Osteoblast (primary cell): ENCODE measurements at regions not wholly inside any gene's neighbourhood (a gene's known extent, or its start where the extent isn't known, plus 50 kb on each side); places are given as distances from the start of the nearest gene placed in this dataset.

Experiments used
- DNase-seq: peaks from one replicate; pipeline ENCODE4 v3.0.0; 2011; ENCODE audit warnings: low spot score, mixed read lengths; ENCODE audit not compliant: insufficient read length; ENCODE audit errors: missing footprints
- H2AFZ ChIP-seq: 2 replicates; pipeline ENCODE4 v1.6.0; 2011; ENCODE audit warnings: mild to moderate bottlenecking, low read length
- H3K27ac ChIP-seq: 2 replicates; pipeline ENCODE4 v1.5.1; 2011; ENCODE audit warnings: mild to moderate bottlenecking, low read depth, low read length, moderate library complexity
- H3K27me3 ChIP-seq: 2 replicates; pipeline ENCODE4 v1.6.0; 2012; ENCODE audit warnings: mild to moderate bottlenecking, control low read depth, inconsistent platforms, low read length, moderate library complexity; ENCODE audit not compliant: insufficient read depth
- H3K36me3 ChIP-seq: 2 replicates; pipeline ENCODE4 v1.5.1; 2011; ENCODE audit warnings: mild to moderate bottlenecking, low read length, control low read depth, moderate library complexity; ENCODE audit not compliant: insufficient read depth
- H3K4me1 ChIP-seq: 2 replicates; pipeline ENCODE4 v1.5.1; 2011; ENCODE audit warnings: mild to moderate bottlenecking, low read length, control low read depth, moderate library complexity; ENCODE audit not compliant: insufficient read depth
- H3K4me2 ChIP-seq: 2 replicates; pipeline ENCODE4 v1.6.0; 2011; ENCODE audit warnings: mild to moderate bottlenecking, low read length; ENCODE audit not compliant: insufficient read depth
- H3K4me3 ChIP-seq: fragments of 200-600 bp; sonication (generic); 3 replicates; pipeline ENCODE4 v1.5.1; 2012; ENCODE audit warnings: mild to moderate bottlenecking, low read length, inconsistent platforms; ENCODE audit not compliant: insufficient read depth
- H3K79me2 ChIP-seq: 2 replicates; pipeline ENCODE4 v1.6.0; 2012; ENCODE audit warnings: mild to moderate bottlenecking, low read length, control low read depth, inconsistent platforms; ENCODE audit not compliant: insufficient read depth
- H3K9me3 ChIP-seq: 2 replicates; pipeline ENCODE4 v1.5.1; 2011; ENCODE audit warnings: low read depth, low read length, control low read depth
- H4K20me1 ChIP-seq: 2 replicates; pipeline ENCODE4 v1.6.0; 2012; ENCODE audit warnings: mild to moderate bottlenecking, low read length, control low read depth; ENCODE audit not compliant: insufficient read depth
- CTCF ChIP-seq: IDR thresholded peaks from 2 replicates; pipeline ENCODE4 v1.5.1; 2011; ENCODE audit warnings: mild to moderate bottlenecking, low read depth, low read length, moderate library complexity; ENCODE audit errors: extremely low read depth

GRCh38 chr5:128667751-128668150 is 129.7 kb upstream of the FBN2 start:
- no peaks in the 10 kb centered on the region for H3K27me3 ChIP-seq
- H4K20me1 ChIP-seq = no peaks in the 10 kb centered on the region
- TF ChIP-seq CTCF = no peak
- no peaks in the 10 kb centered on the region for H3K79me2 ChIP-seq
- H2AFZ ChIP-seq = no peak overlapping the region
- no peak overlapping the region for H3K4me2 ChIP-seq
- H3K9me3 ChIP-seq = no peaks in the 10 kb centered on the region
- DNase-seq = no peak
- H3K4me3 ChIP-seq = no peak overlapping the region
- H3K36me3 ChIP-seq = no peaks in the 10 kb centered on the region
- no peaks in the 10 kb centered on the region for H3K4me1 ChIP-seq
- H3K27ac ChIP-seq = no peak overlapping the region

GRCh38 chr5:128668921-128669320 is 130.9 kb upstream of the FBN2 start:
- no peak for TF ChIP-seq CTCF
- no peak for DNase-seq
- Histone ChIP-seq H3K79me2 (no peaks in the 10 kb centered on the region), H3K27ac (no peak overlapping the region), H3K36me3 (no peaks in the 10 kb centered on the region), H3K4me1 (no peaks in the 10 kb centered on the region), H3K4me2 (no peak overlapping the region), H3K27me3 (no peaks in the 10 kb centered on the region), H4K20me1 (no peaks in the 10 kb centered on the region), H3K9me3 (no peaks in the 10 kb centered on the region), H2AFZ (no peak overlapping the region), H3K4me3 (no peak overlapping the region)

GRCh38 chr5:128669803-128670202 is 131.8 kb upstream of the FBN2 start:
- TF ChIP-seq CTCF = no peak
- H3K4me1 ChIP-seq = no peaks in the 10 kb centered on the region
- H2AFZ ChIP-seq = no peak overlapping the region
- no peak overlapping the region for H3K4me2 ChIP-seq
- no peaks in the 10 kb centered on the region for H3K36me3 ChIP-seq
- DNase-seq = no peak
- H3K27ac ChIP-seq = no peak overlapping the region
- no peak overlapping the region for H3K4me3 ChIP-seq
- no peaks in the 10 kb centered on the region for H4K20me1 ChIP-seq
- H3K9me3 ChIP-seq = no peaks in the 10 kb centered on the region
- no peaks in the 10 kb centered on the region for H3K27me3 ChIP-seq
- H3K79me2 ChIP-seq = no peaks in the 10 kb centered on the region

- Histone ChIP-seq H3K27me3 (no peaks in the 10 kb centered on the region), H3K79me2 (no peaks in the 10 kb centered on the region), H3K36me3 (no peaks in the 10 kb centered on the region), H3K9me3 (no peaks in the 10 kb centered on the region), H3K4me1 (no peaks in the 10 kb centered on the region), H3K4me2 (no peak overlapping the region), H3K4me3 (no peak overlapping the region), H3K27ac (no peak overlapping the region), H4K20me1 (no peaks in the 10 kb centered on the region), H2AFZ (no peak overlapping the region)
- no peak for TF ChIP-seq CTCF
- DNase-seq = no peak
These were observed 133.9 kb upstream of the FBN2 start for GRCh38 chr5:128671943-128672342.
